Small intestine (tissue), 7 donors: ENCODE measurements at regions not wholly inside any gene's neighbourhood (a gene's known extent, or its start where the extent isn't known, plus 50 kb on each side); places are given as distances from the start of the nearest gene placed in this dataset.

ENCODE experiments used
- DNase-seq, 2 donors: peaks; one replicate each; pipeline versions ENCODE4 v3.0.0 to v3.0.0-alpha.2; 2013
- FAIRE-seq: peaks from 2 replicates; lab custom pipeline; 2012; peaks lifted over from hg19 to GRCh38; lab: Jason Lieb, UNC
- H3K27ac ChIP-seq, 3 donors: one replicate each; pipeline ENCODE4 v1.5.1; 2013; ENCODE audit warnings: low read length in 2 of 3, mild to moderate bottlenecking in 2 of 3, control low read depth in 1 of 3, inconsistent platforms in 1 of 3, low read depth in 1 of 3, moderate library complexity in 1 of 3
- H3K27me3 ChIP-seq, 3 donors: one replicate each; pipeline ENCODE4 v1.6.1; 2013; ENCODE audit warnings: low read length in 3 of 3, inconsistent platforms in 1 of 3; ENCODE audit not compliant: control insufficient read depth in 3 of 3, insufficient read depth in 3 of 3
- H3K36me3 ChIP-seq, 3 donors: one replicate each; pipeline ENCODE4 v1.6.1; 2013; ENCODE audit warnings: low read length in 3 of 3, inconsistent platforms in 1 of 3, low read depth in 1 of 3, mild to moderate bottlenecking in 1 of 3, moderate library complexity in 1 of 3; ENCODE audit not compliant: control insufficient read depth in 3 of 3, insufficient read depth in 2 of 3
- H3K4me1 ChIP-seq, 3 donors: one replicate each; pipeline ENCODE4 v1.6.1; 2013; ENCODE audit warnings: low read length in 2 of 3, inconsistent platforms in 1 of 3, low read depth in 1 of 3, mild to moderate bottlenecking in 1 of 3, moderate library complexity in 1 of 3; ENCODE audit not compliant: control insufficient read depth in 3 of 3, insufficient read depth in 2 of 3
- H3K4me3 ChIP-seq, 3 donors: one replicate each; pipeline ENCODE4 v1.5.1; 2013; ENCODE audit warnings: low read length in 3 of 3, control low read depth in 1 of 3, inconsistent platforms in 1 of 3, low read depth in 1 of 3, mild to moderate bottlenecking in 1 of 3, moderate library complexity in 1 of 3
- H3K9me3 ChIP-seq, 2 donors: one replicate each; pipeline ENCODE4 v1.6.1; 2013; ENCODE audit warnings: low read depth in 1 of 2, low read length in 1 of 2; ENCODE audit not compliant: control insufficient read depth in 2 of 2, insufficient read depth in 1 of 2
- WGBS, 3 donors: extraction: QIAGEN DNeasy Blood & Tissue Kit; methylation state at CpG; one replicate each; pipeline ENCODE4 v1.1.7; 2013; 5-methylcytosine and 5-hydroxymethylcytosine counted together
- donor health status: healthy with polysubstance abuse.
- donor health status: control.
- donor health status: control.
- donor health status: Bipolar disorder and iron deficiency.
- donor health status: healthy.

GRCh38 chr20:51958099-51959065, 156.1 kb upstream of the SALL4 start:
- FAIRE-seq: no peak
- WGBS, 3 donors: 50 to 68% (median 62%) methylated on average over 11 of the region's 11 CpGs
- H3K4me3 ChIP-seq: no peak overlapping the region

GRCh38 chr20:51955756-51956155, 153.4 kb upstream of the SALL4 start:
- Histone ChIP-seq H3K9me3 (no peaks in the 10 kb centered on the region), H3K27me3 (no peaks in the 10 kb centered on the region), H3K36me3 (no peaks in the 10 kb centered on the region), H3K4me1 (peaks cover 0 to 6% (median 0%) of the 10 kb centered on the region in 3 donors), H3K4me3 (no peak overlapping the region), H3K27ac (no peak overlapping the region)
- WGBS, 3 donors: 74 to 98% (median 82%) methylated on average over 3 of the region's 3 CpGs
- DNase-seq (no peak), FAIRE-seq (no peak)

More at GRCh38 chr20:51958099-51959065, 156.1 kb upstream of the SALL4 start:
- Histone ChIP-seq H3K36me3 (no peaks in the 10 kb centered on the region), H3K9me3 (no peaks in the 10 kb centered on the region), H3K27ac (no peak overlapping the region), H3K27me3 (no peaks in the 10 kb centered on the region), H3K4me1 (peaks cover 0 to 6% (median 0%) of the 10 kb centered on the region in 3 donors)
- DNase-seq: no peak

- FAIRE-seq (no peak), DNase-seq (no peak)
- H3K27ac ChIP-seq: no peak overlapping the region
- no peak overlapping the region for H3K4me3 ChIP-seq
- WGBS, 3 donors: 61 to 78% (median 63%) methylated on average over 7 to 8 of the region's 8 CpGs
- no peaks in the 10 kb centered on the region for H3K36me3 ChIP-seq
- H3K4me1 ChIP-seq: no peaks in the 10 kb centered on the region
- no peaks in the 10 kb centered on the region for H3K9me3 ChIP-seq
- no peaks in the 10 kb centered on the region for H3K27me3 ChIP-seq
Measured at GRCh38 chr20:51953731-51954340, 151.5 kb upstream of the SALL4 start.

- 50 to 69% (median 56%) methylated on average over 4 of the region's 4 CpGs for WGBS, 3 donors
- FAIRE-seq: no peak
- no peak overlapping the region for H3K27ac ChIP-seq
Measured at GRCh38 chr20:51950926-51951325, 148.6 kb upstream of the SALL4 start.

GRCh38 chr20:51946586-51946985, 144.3 kb upstream of the SALL4 start:
- Histone ChIP-seq H3K27me3 (no peaks in the 10 kb centered on the region), H3K9me3 (no peaks in the 10 kb centered on the region), H3K27ac (no peak overlapping the region), H3K4me3 (no peak overlapping the region), H3K36me3 (no peaks in the 10 kb centered on the region), H3K4me1 (no peaks in the 10 kb centered on the region)
- FAIRE-seq (no peak), DNase-seq (no peak)

More at GRCh38 chr20:51950926-51951325, 148.6 kb upstream of the SALL4 start:
- no peaks in the 10 kb centered on the region for H3K9me3 ChIP-seq
- no peaks in the 10 kb centered on the region for H3K27me3 ChIP-seq
- H3K36me3 ChIP-seq: no peaks in the 10 kb centered on the region
- H3K4me3 ChIP-seq: no peak overlapping the region
- no peaks in the 10 kb centered on the region for H3K4me1 ChIP-seq
- no peak for DNase-seq

- H3K4me3 ChIP-seq: no peak overlapping the region
- H3K9me3 ChIP-seq: no peaks in the 10 kb centered on the region
- DNase-seq: no peak
- FAIRE-seq: no peak
- no peaks in the 10 kb centered on the region for H3K4me1 ChIP-seq
- no peaks in the 10 kb centered on the region for H3K27me3 ChIP-seq
- no peak overlapping the region for H3K27ac ChIP-seq
- 89 to 95% (median 92%) methylated on average over 5 of the region's 5 CpGs for WGBS, 3 donors
- H3K36me3 ChIP-seq: no peaks in the 10 kb centered on the region
Measured at GRCh38 chr20:51945881-51946280, 143.6 kb upstream of the SALL4 start.

- FAIRE-seq (no peak), DNase-seq (no peak)
- Histone ChIP-seq H3K27ac (no peak overlapping the region), H3K4me1 (no peaks in the 10 kb centered on the region), H3K4me3 (no peak overlapping the region), H3K36me3 (no peaks in the 10 kb centered on the region), H3K9me3 (no peaks in the 10 kb centered on the region), H3K27me3 (no peaks in the 10 kb centered on the region)
- 74 to 84% (median 78%) methylated on average over 4 to 5 of the region's 5 CpGs for WGBS, 3 donors
Measured at GRCh38 chr20:51945177-51945576, 142.9 kb upstream of the SALL4 start.

- H3K36me3 ChIP-seq: no peaks in the 10 kb centered on the region
- DNase-seq (no peak), FAIRE-seq (no peak)
- no peak overlapping the region for H3K4me3 ChIP-seq
- no peaks in the 10 kb centered on the region for H3K9me3 ChIP-seq
- no peak overlapping the region for H3K27ac ChIP-seq
- WGBS, 3 donors: 91 to 96% (median 94%) methylated on average over 5 of the region's 5 CpGs
- H3K4me1 ChIP-seq: no peaks in the 10 kb centered on the region
- no peaks in the 10 kb centered on the region for H3K27me3 ChIP-seq
Measured at GRCh38 chr20:51943761-51944160, 141.4 kb upstream of the SALL4 start.
